ENCODE measurements at regions not wholly inside any gene's neighbourhood (a gene's known extent, or its start where the extent isn't known, plus 50 kb on each side); places are given as distances from the start of the nearest gene placed in this dataset.

GRCh38 chr5:41650131-41650530 is 139.7 kb upstream of the PLCXD3 start:
- Histone ChIP-seq H3K79me1 (ENCODE audit: low read depth in 1 of 2, low read length in 2 of 2) (no peaks in the 10 kb centered on the region), H3K23ac (ENCODE audit: low read depth, low read length) (no peak overlapping the region), H3K4me1 (ENCODE audit: control insufficient read depth, insufficient read depth, low read length) (peaks cover 5% of the 10 kb centered on the region), H2AFZ (replicated peaks; ENCODE audit: low read length, poor library complexity) (no peak overlapping the region), H3K18ac (ENCODE audit: low read depth, low read length) (no peak overlapping the region), H3K9me3 (ENCODE audit: control insufficient read depth, insufficient read depth, low read length) (no peaks in the 10 kb centered on the region), H3K4me2 (ENCODE audit: low read depth, low read length) (no peak overlapping the region), H4K91ac (ENCODE audit: insufficient read depth, low read depth, low read length) (peak overlapping the region; percentile 32; the same call in 1 of the 2 replicates), H2BK15ac (ENCODE audit: low read depth, low read length) (no peak overlapping the region), H4K5ac (ENCODE audit: low read depth, low read length) (no peak overlapping the region), H4K8ac (ENCODE audit: low read depth in 2 of 2, low read length in 2 of 2) (no peak overlapping the region), H3K14ac (replicated peaks; ENCODE audit: low read depth, low read length) (no peak overlapping the region), H3K9me1 (ENCODE audit: insufficient read depth, low read length) (no peaks in the 10 kb centered on the region), H3K56ac (ENCODE audit: extremely low read depth, insufficient read depth, low read length) (no peak overlapping the region), H2AK9ac (replicated peaks; ENCODE audit: low read depth, low read length, poor library complexity) (no peak overlapping the region), H4K20me1 (ENCODE audit: insufficient read depth, low read length) (no peaks in the 10 kb centered on the region), H3K36me3 (ENCODE audit: control insufficient read depth, insufficient read depth, low read length) (no peaks in the 10 kb centered on the region), H3K27me3 (ENCODE audit: control insufficient read depth, insufficient read depth, low read length) (no peaks in the 10 kb centered on the region), H3K4me3 (ENCODE audit: insufficient read depth, low read depth, low read length) (no peak overlapping the region), H2BK20ac (ENCODE audit: low read depth, low read length) (no peak overlapping the region), H3K4ac (ENCODE audit: low read depth, low read length) (no peak overlapping the region), H2BK5ac (ENCODE audit: low read depth, low read length, poor library complexity, severe bottlenecking) (no peak overlapping the region), H2AK5ac (ENCODE audit: low read depth, low read length) (no peak overlapping the region), H3K27ac (ENCODE audit: insufficient read depth, low read length) (no peak overlapping the region), H3K9ac (ENCODE audit: low read depth, low read length) (no peak overlapping the region), H2BK120ac (ENCODE audit: low read depth, low read length) (no peak overlapping the region)
- ChIA-PET POLR2A (ENCODE audit: unreplicated experiment) (no interaction called here), CTCF (interaction anchor here (1.2 kb wide), 1 partner anchor 12 kb away, joined by 3 read pairs; no protein-coding TSS in a partner anchor)
- ATAC-seq (ENCODE audit: low read depth) = no peak
- intact Hi-C loops (cut with micrococcal nuclease) = no loop called here
- no TSS peak for BruUV-seq (replicated peaks)
- dilution Hi-C loops (cut with HindIII; ENCODE audit: low sequenced_read_pairs, unreplicated experiment) = no loop called here
- no peak for TF ChIP-seq SMC3 (IDR thresholded peaks at IDR 0.05; ENCODE audit: low read depth, low read length)
- no peak for TF ChIP-seq MAFK (IDR thresholded peaks at IDR 0.05; ENCODE audit: low read depth, low read length)
- TF ChIP-seq MAZ (IDR thresholded peaks at IDR 0.05; ENCODE audit: borderline replicate concordance, low read depth, low read length) = no peak
- no peak for TF ChIP-seq RAD21 (IDR thresholded peaks at IDR 0.05; ENCODE audit: low read length)
- no peak for TF ChIP-seq NFE2L2 (IDR thresholded peaks at IDR 0.05; ENCODE audit: low read depth, low read length)
- TF ChIP-seq BHLHE40 (IDR thresholded peaks at IDR 0.05; ENCODE audit: low read depth, low read length) = no peak
- TF ChIP-seq MXI1 (IDR thresholded peaks at IDR 0.05; ENCODE audit: borderline replicate concordance, low read depth, low read length) = no peak
- no peak for TF ChIP-seq ELK1 (IDR thresholded peaks at IDR 0.05; ENCODE audit: borderline replicate concordance, low read depth, low read length)
- no peak for TF ChIP-seq POLR2A (IDR thresholded peaks at IDR 0.05; ENCODE audit: low read depth, low read length)
- TF ChIP-seq RCOR1 (IDR thresholded peaks at IDR 0.05; ENCODE audit: insufficient replicate concordance, low read length) = no peak
- TF ChIP-seq USF2 (IDR thresholded peaks at IDR 0.05; ENCODE audit: low read depth, low read length) = no peak
- no peak for TF ChIP-seq CHD1 (IDR thresholded peaks at IDR 0.05; ENCODE audit: low read depth, low read length)
- no peak for TF ChIP-seq FOS (IDR thresholded peaks at IDR 0.05; ENCODE audit: low read depth, low read length)
- no peak for TF ChIP-seq CEBPB (IDR thresholded peaks at IDR 0.05; ENCODE audit: low read depth, low read length)
- no peak for TF ChIP-seq CTCF (conservative IDR thresholded peaks at IDR 0.05; ENCODE audit: low read depth, low read length)
- TF ChIP-seq RFX5 (IDR thresholded peaks at IDR 0.05; ENCODE audit: low read depth, low read length) = no peak
- no CpG with 5 or more reads among the region's 6 CpGs for WGBS, 2 experiments (ENCODE audit: extremely low coverage in 2 of 2, insufficient read length in 1 of 2)
- DNase-seq = no peak
- in situ Hi-C loops (cut with MboI; ENCODE audit: low sequenced_read_pairs) = no loop called here
